AG10803 (cell line): ENCODE measurements at regions not wholly inside any gene's neighbourhood (a gene's known extent, or its start where the extent isn't known, plus 50 kb on each side); places are given as distances from the start of the nearest gene placed in this dataset.

Experiments used
- DNase-seq: peaks from one replicate; pipeline ENCODE4 v3.0.0; 2010; ENCODE audit warnings: low read depth
- H3K4me3 ChIP-seq: 2 replicates; pipeline ENCODE4 v1.5.1; 2011; ENCODE audit warnings: mild to moderate bottlenecking, low read length, control low read depth
- CTCF ChIP-seq: conservative IDR thresholded peaks from 2 replicates; pipeline ENCODE4 v1.5.1; 2011; ENCODE audit warnings: mild to moderate bottlenecking, low read length, control low read depth, inconsistent platforms

GRCh38 chr16:55380485-55380884, 56.5 kb downstream of the IRX6 start:
- no peak for DNase-seq
- no peak for TF ChIP-seq CTCF

GRCh38 chr16:55384288-55385247, 60.6 kb downstream of the IRX6 start:
- DNase-seq: no peak
- H3K4me3 ChIP-seq: no peak overlapping the region
- no peak for TF ChIP-seq CTCF

More at GRCh38 chr16:55380485-55380884, 56.5 kb downstream of the IRX6 start:
- H3K4me3 ChIP-seq: no peak overlapping the region

GRCh38 chr16:55385359-55385758, 61.4 kb downstream of the IRX6 start:
- no peak for DNase-seq
- no peak overlapping the region for H3K4me3 ChIP-seq
- no peak for TF ChIP-seq CTCF

- no peak overlapping the region for H3K4me3 ChIP-seq
- DNase-seq: no peak
- TF ChIP-seq CTCF: no peak
Observed at GRCh38 chr16:55386534-55387296, 62.7 kb downstream of the IRX6 start.

GRCh38 chr16:55388131-55388862, 64.3 kb downstream of the IRX6 start:
- no peak for DNase-seq
- TF ChIP-seq CTCF: no peak
- H3K4me3 ChIP-seq: no peak overlapping the region

- no peak for TF ChIP-seq CTCF
- no peak for DNase-seq
- no peak overlapping the region for H3K4me3 ChIP-seq
Observed at GRCh38 chr16:55389426-55390073, 65.5 kb downstream of the IRX6 start.
